Kidney tubule cell (primary cell): ENCODE measurements at regions not wholly inside any gene's neighbourhood (a gene's known extent, or its start where the extent isn't known, plus 50 kb on each side); places are given as distances from the start of the nearest gene placed in this dataset.
A peak's percentile ranks its signal among the peaks of the same experiment; 100 is the strongest.

Experiments
- DNase-seq: peaks from one replicate; pipeline ENCODE4 v3.0.0-alpha.2; 2018; ENCODE audit warnings: low spot score

- DNase-seq = no peak
These were observed 60.3 kb downstream of the DACT1 start for GRCh38 chr14:58697930-58698642.

GRCh38 chr14:58699681-58700205, 62.0 kb downstream of the DACT1 start:
- no peak for DNase-seq

GRCh38 chr14:58701156-58701555, 63.4 kb downstream of the DACT1 start:
- DNase-seq = no peak

DNA sequence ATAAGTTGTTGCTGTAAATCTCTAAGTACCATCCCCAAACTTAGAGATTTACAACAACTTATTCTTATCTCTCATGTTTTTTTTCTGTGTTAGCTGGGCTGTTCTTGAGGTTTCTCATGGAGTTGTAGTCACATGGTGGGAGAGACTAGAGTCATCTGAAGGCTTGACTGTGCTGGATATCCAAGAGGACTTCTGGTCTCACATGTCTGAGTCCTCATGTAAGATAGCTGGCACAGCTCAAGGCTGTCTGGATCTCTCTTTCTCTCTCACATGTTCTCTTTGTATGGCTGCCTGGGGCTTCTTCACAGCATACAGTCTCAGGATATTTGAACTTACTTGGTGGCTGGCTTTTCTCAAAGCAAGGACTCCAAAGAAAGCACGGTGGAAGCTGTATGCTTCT, 63.8 kb downstream of the DACT1 start:
- no peak for DNase-seq

DNA sequence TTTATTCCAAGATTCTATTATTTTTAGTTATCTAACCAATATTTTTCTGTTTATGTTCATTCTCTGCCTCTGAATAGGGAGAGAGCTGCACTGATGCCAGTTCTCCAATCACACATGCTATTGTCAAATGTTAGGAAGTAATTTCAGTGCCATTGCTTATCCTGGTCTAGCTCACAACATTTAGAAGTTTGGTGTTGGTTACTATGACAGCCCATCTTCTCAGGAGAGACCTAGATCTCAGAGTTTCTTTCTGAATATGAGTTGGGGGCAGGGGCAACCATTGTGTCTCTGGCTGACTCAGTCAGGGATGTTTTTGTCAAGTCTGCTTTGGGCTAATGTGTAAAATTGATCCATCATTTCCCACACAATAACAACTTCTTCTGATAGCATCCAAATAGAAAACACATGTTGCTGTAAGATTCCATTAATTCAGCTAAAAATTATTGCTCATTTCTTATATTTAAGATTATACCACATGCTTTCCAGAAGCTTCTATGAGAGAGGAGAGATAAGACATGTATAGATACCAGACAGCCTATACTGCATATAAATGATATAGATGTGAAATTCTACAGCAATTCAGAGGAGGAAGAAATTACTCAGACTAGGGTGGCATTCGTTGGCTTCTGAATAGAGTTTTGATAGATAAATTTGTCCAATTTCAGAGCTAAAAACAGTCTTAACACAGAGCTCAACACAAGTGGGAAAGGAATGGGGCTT, 64.8 kb downstream of the DACT1 start:
- DNase-seq = no peak

- no peak for DNase-seq
These were observed 65.4 kb downstream of the DACT1 start for GRCh38 chr14:58703161-58703506.

- DNase-seq = no peak
These were observed 67.3 kb downstream of the DACT1 start for GRCh38 chr14:58705066-58705465.

DNA sequence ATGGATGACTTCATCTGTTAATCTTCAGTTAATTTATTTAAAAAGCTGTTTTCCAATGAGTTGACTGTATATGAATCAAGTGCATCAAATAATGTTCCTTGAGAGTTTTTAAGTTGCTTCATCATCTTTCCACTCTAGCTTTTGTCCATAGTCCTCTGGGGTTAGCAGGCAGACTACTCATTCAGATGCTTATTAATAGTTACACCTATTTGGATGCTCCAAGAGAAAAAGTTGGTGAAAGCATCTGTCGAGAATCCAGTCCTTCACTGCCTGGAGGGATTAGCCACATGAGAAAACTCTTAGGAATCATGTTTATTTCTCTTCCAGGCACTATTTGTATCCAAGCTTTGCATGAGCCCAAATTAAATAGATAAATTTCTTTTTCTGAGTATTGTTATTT, 70.2 kb downstream of the DACT1 start:
- DNase-seq = no peak

DNA sequence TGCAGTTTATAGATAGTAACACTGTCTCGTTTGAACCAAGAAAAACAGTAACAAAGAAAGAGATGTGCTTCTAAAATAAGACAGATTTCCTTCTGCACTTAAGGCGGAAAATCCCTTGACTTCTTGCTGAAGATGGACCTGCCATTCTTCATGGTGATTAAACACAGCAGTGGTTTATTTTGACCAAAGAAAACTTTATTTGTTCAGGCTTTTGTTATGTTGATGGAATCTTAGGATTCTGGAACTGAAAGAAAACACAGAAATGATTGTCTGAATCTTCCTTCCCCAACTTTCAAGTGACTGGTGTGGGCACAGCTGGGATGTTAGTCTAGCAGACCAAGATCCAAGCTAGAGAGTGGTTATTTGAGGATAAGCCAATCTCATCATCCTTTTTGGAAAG, 72.2 kb downstream of the DACT1 start:
- DNase-seq = no peak

- DNase-seq = no peak
These were observed 73.6 kb downstream of the DACT1 start for GRCh38 chr14:58711382-58711781.

- no peak for DNase-seq
These were observed 74.6 kb downstream of the DACT1 start for GRCh38 chr14:58712357-58712756.

GRCh38 chr14:58713677-58714076, 75.9 kb downstream of the DACT1 start:
- no peak for DNase-seq

DNA sequence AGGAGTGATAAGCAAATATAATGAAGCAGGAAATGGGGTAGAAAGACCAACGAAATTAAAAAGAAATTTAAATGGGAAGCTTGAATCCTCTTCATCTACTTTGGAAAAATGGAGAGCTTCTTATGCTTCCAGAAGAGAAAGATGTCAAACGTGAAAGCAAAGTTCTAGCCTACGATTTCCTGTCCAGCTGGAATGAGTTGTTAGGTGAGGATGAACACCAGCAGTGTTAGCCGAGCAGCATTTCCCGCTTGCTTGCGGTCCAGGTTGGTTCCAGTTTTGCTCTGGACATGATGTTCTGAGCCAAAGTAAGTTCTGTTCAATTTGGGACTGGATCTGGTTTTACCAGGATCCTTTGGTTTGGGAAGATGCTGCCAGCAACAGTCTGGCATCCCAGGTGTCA, 78.9 kb downstream of the DACT1 start:
- no peak for DNase-seq

DNA sequence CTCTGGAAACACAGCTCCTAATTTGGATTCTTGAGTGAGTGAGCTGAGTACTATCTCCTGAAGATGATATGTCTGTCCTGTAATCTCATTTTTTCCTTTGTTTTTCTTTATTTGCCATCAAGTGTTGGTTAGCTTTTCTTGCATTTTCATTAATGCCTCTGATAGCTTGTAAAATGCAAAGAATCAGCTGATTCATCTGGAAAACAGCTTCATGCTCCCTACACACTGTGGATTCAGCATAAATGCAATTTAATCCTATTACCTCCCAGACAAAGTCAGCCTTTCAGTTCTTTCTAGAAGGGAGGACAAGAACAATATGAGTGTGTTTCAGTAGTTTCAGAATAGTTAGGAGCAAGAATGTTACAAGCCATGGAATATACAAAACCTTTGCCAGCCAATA, 79.4 kb downstream of the DACT1 start:
- DNase-seq = no peak

DNA sequence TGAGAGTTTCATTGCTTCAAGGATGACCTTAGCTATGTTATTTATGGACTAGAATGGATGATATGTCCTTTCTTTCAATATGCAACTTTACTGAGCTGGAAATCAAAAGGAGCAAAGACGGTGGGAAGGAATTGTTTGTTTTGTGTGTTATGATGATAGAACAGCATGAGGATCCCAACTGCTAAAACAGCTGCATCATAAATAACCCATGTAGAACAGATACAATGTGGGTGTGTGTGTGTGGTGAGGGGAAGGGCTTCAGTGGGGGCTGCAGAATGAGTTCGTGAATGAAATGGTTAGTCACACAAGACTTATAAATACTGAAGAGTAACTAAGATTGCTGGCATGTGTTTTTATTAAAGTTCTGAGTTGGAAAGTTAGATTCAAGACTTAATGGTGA, 80.1 kb downstream of the DACT1 start:
- no peak for DNase-seq

GRCh38 chr14:58718226-58719205, 80.8 kb downstream of the DACT1 start:
- DNase-seq = no peak

GRCh38 chr14:58721723-58722122, 84.0 kb downstream of the DACT1 start:
- DNase-seq = no peak

GRCh38 chr14:58722441-58722840, 84.7 kb downstream of the DACT1 start:
- DNase-seq = no peak

DNA sequence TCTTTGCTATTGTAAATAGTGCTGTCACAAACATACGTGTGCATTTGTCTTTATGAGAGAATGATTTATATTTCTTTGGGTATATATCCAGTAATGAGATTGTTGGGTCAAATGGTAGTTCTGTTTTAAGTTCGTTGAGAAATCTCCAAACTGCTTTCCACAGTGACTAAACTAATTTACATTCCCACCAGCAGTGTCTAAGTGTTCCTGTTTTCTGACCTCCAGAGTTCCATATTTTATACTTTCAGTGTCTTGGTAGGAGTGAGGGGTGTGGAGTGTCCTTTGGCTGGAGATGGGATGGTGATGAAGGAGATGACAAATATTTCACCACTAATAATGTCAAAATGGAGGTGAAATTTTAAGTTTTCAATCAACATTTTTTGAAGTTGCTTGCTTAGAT, 86.4 kb downstream of the DACT1 start:
- no peak for DNase-seq

GRCh38 chr14:58724702-58725101, 86.9 kb downstream of the DACT1 start:
- DNase-seq = peak; percentile 58

DNA sequence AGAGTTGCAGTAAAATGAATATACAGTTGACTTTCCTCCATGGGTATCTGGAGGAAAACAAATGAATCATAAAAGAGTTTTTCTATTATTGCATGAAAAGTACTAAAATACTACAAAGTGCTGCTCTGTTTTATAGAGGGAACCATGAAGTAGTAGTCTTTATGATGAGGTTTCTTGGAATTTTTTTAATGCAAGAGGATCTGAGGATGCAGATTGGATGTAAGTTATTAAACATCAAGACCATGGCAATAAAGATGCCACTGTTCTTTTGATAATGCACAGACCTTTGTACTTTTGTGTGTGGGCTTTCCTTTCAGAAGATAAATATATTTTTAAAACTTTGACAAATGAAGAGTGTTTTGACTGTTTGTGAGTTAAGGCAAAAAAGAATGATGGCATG, 87.5 kb downstream of the DACT1 start:
- DNase-seq = no peak

DNA sequence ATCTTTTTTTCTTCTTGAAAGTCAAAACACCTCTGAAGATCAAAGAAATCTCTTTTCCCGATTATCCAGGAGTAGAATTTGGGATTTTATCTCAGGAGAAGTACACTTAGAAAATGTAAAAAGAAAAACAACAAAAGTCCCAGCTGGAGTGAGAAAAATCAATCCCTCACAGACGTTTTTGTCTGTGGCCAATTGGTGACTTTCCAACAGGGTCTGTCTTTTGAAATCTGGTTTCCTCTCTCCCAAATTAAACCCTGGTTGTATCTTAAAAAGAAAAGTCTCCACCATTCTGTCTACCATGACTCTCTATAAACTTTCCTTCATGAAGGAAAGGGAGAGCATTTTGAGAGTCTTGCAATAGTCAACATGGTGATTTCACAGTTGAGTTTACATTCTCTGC, 88.1 kb downstream of the DACT1 start:
- DNase-seq = no peak
